GM12878 (cell line): ENCODE measurements at regions not wholly inside any gene's neighbourhood (a gene's known extent, or its start where the extent isn't known, plus 50 kb on each side); places are given as distances from the start of the nearest gene placed in this dataset.

Experiments used
- BMI1 ChIP-seq: fragments of 450-650 bp; IDR thresholded peaks from 2 replicates; pipeline ENCODE4 v1.6.1; 2016; ENCODE audit warnings: mild to moderate bottlenecking, moderate library complexity, borderline replicate concordance
- FOXK2 ChIP-seq: fragments of 450-650 bp; IDR thresholded peaks from 2 replicates; pipeline ENCODE4 v1.6.1; 2017; ENCODE audit warnings: mild to moderate bottlenecking, moderate library complexity
- FOXM1 ChIP-seq: IDR thresholded peaks from 2 replicates; pipeline ENCODE4 v1.6.1; 2012; ENCODE audit warnings: low read depth, mild to moderate bottlenecking, inconsistent platforms, low read length, moderate library complexity
- HCFC1 ChIP-seq: fragments of 150-350 bp; IDR thresholded peaks from 2 replicates; pipeline ENCODE4 v1.6.1; 2014; ENCODE audit warnings: low read length
- IKZF1 ChIP-seq: fragments of 450-650 bp; conservative IDR thresholded peaks from 2 replicates; pipeline ENCODE4 v1.6.1; 2017; ENCODE audit warnings: antibody characterized with exemption, mild to moderate bottlenecking
- MYC ChIP-seq: IDR thresholded peaks from 2 replicates; pipeline ENCODE4 v1.6.1; 2011; ENCODE audit warnings: mild to moderate bottlenecking, low read length, moderate library complexity, inconsistent platforms; ENCODE audit not compliant: insufficient read depth, insufficient replicate concordance, insufficient read length, severe bottlenecking
- NFXL1 ChIP-seq: fragments of 450-650 bp; IDR thresholded peaks from 2 replicates; pipeline ENCODE4 v1.6.1; 2017; ENCODE audit warnings: antibody characterized with exemption, mild to moderate bottlenecking, borderline replicate concordance
- RAD21 ChIP-seq: IDR thresholded peaks from 2 replicates; pipeline ENCODE4 v1.6.1; 2011; ENCODE audit warnings: mild to moderate bottlenecking, low read depth, low read length, moderate library complexity; ENCODE audit not compliant: insufficient read depth
- RBBP5 ChIP-seq: fragments of 200-600 bp; sonication (generic); conservative IDR thresholded peaks from 2 replicates; pipeline ENCODE4 v1.6.1; 2016
- REST ChIP-seq: IDR thresholded peaks from 2 replicates; pipeline ENCODE4 v1.6.1; 2012; ENCODE audit warnings: mild to moderate bottlenecking, low read depth, low read length
- TCF3 ChIP-seq: IDR thresholded peaks from 2 replicates; pipeline ENCODE4 v1.6.1; 2012; ENCODE audit warnings: low read depth, mild to moderate bottlenecking, low read length, borderline replicate concordance; ENCODE audit not compliant: insufficient read depth
- ZBTB11 ChIP-seq: fragments of 450-650 bp; formaldehyde crosslinking; IDR thresholded peaks from 2 replicates; pipeline ENCODE4 v1.5.0; 2022; ENCODE audit warnings: mild to moderate bottlenecking, missing genetic modification characterization
- ZNF217 ChIP-seq: fragments of 450-650 bp; IDR thresholded peaks from 2 replicates; pipeline ENCODE4 v1.6.1; 2017; ENCODE audit warnings: antibody characterized with exemption, mild to moderate bottlenecking
- ZSCAN29 ChIP-seq: fragments of 450-650 bp; IDR thresholded peaks from 2 replicates; pipeline ENCODE4 v1.6.1; 2017; ENCODE audit warnings: mild to moderate bottlenecking, moderate library complexity

DNA sequence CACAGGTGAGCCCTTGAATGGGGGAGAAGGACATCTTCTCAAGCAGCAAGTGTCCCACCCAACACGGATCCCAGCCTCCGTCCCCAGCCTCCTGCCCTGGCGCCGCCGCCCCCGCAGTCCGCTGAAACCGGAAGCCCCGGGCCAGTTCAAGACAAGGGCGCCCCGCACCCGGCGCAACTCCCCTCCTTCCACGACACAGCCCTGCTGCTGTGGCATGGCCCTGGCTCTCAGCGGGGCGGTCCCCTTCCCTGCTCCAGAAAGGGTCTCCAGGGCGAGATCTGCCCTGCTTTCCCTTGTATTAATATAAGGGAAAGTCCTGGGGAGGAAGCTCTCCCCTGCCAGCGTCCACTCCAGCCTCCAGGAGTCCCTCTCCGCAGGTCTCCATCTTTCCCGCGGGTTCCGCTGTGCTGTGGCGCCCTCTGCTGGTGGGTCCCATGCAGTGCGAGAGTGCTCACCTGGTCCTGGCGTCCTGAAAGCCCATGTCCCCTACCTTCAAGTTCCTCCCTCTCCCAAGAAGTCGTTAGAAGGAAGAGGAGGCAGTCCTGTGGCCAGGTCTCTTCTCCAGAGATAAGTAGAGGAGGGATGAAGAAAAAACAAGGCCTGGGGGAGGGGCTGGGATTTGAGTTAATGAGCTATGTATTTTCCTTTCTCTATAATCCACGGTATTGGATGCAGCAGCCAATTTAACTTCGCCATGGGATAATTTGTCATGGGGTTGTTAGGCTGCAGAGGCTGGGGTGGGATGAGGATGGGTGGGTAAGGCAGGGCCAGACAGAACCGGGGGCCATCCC is 176.0 kb downstream of the SMAD2 start (continued):
- TF ChIP-seq REST = no peak
- TF ChIP-seq FOXK2 = no peak
- no peak for TF ChIP-seq ZBTB11 (CRISPR knock-in tag)
- TF ChIP-seq RAD21 = peak; percentile 64
- TF ChIP-seq IKZF1 = no peak
- TF ChIP-seq FOXM1 = no peak
- no peak for TF ChIP-seq BMI1
- no peak for TF ChIP-seq HCFC1
- TF ChIP-seq NFXL1 = no peak
- TF ChIP-seq RBBP5 = no peak
- TF ChIP-seq MYC = no peak
- TF ChIP-seq ZSCAN29 = no peak
- TF ChIP-seq TCF3 = no peak
- no peak for TF ChIP-seq ZNF217
